Left lung (tissue), 4 donors: ENCODE measurements at regions not wholly inside any gene's neighbourhood (a gene's known extent, or its start where the extent isn't known, plus 50 kb on each side); places are given as distances from the start of the nearest gene placed in this dataset.

ENCODE experiments used
- ATAC-seq: fragments of 200-7000 bp; cut with Tn5 transposase; one replicate; pipeline ENCODE4 v1.9.1; 2020; ENCODE audit warnings: moderate library complexity
- DNase-seq, 4 donors: peaks; one replicate each; pipeline ENCODE4 v3.0.0-alpha.2; 2013 to 2020
- H3K27ac ChIP-seq, 2 donors: fragments of 200-600 bp; sonication (generic) in 1 of 2; one replicate each; pipeline versions ENCODE4 v1.5.0 to v1.8.0; 2020 to 2021
- H3K27me3 ChIP-seq, 2 donors: fragments of 200-600 bp; sonication (generic) in 1 of 2; one replicate each; pipeline versions ENCODE4 v1.5.0 to v1.8.0; 2020 to 2021
- H3K36me3 ChIP-seq, 2 donors: fragments of 200-600 bp; sonication (generic) in 1 of 2; one replicate each; pipeline versions ENCODE4 v1.5.0 to v1.8.0; 2020 to 2021
- H3K4me1 ChIP-seq, 2 donors: fragments of 200-600 bp; one replicate each; pipeline ENCODE4 v1.8.0; 2021
- H3K4me3 ChIP-seq, 2 donors: fragments of 200-600 bp; sonication (generic) in 1 of 2; one replicate each; pipeline versions ENCODE4 v1.5.0 to v1.8.0; 2020 to 2021; ENCODE audit warnings: mild to moderate bottlenecking in 1 of 2
- H3K9me3 ChIP-seq, 2 donors: fragments of 200-600 bp; sonication (generic) in 1 of 2; one replicate each; pipeline versions ENCODE4 v1.5.0 to v1.8.0; 2020 to 2021
- CTCF ChIP-seq, 2 donors: fragments of 200-600 bp; sonication (generic) in 1 of 2; IDR thresholded peaks; one replicate each; pipeline versions ENCODE4 v1.5.0 to v1.8.0; 2021; ENCODE audit warnings: antibody characterized with exemption in 2 of 2
- intact Hi-C, 2 donors: fragments of 100-400 bp; cut with DNase I; formaldehyde crosslinking; loops; one replicate each; pipeline versions ENCODE4 v1.11.2 to v1.14.2; 2022
- donor health status: DM: no; HTN: yes; CAD: no.
- donor health status: DM: no; HTN: no; CAD: no.

- no peak overlapping the region for H3K27ac ChIP-seq
- H3K27me3 ChIP-seq, result no peaks in the 10 kb centered on the region
- DNase-seq (no peak), ATAC-seq (peak; percentile 74)
- no peak overlapping the region for H3K4me3 ChIP-seq
- H3K36me3 ChIP-seq, result no peaks in the 10 kb centered on the region
- H3K9me3 ChIP-seq, result no peaks in the 10 kb centered on the region
- no peak for TF ChIP-seq CTCF (IDR thresholded peaks at IDR 0.05)
- intact Hi-C loops, result no loop called here
- no peaks in the 10 kb centered on the region for H3K4me1 ChIP-seq
These were observed 86.3 kb downstream of the LHX9 start for GRCh38 chr1:198003468-198003867.

GRCh38 chr1:198007011-198007410, 89.8 kb downstream of the LHX9 start:
- H3K4me3 ChIP-seq, result no peak overlapping the region
- H3K27ac ChIP-seq, result no peak overlapping the region
- TF ChIP-seq CTCF (IDR thresholded peaks at IDR 0.05), result no peak
- H3K9me3 ChIP-seq, result peaks cover 0 to 16% of the 10 kb centered on the region in 2 donors
- ATAC-seq (no peak), DNase-seq (no peak)
- intact Hi-C loops, result no loop called here
- H3K27me3 ChIP-seq, result no peaks in the 10 kb centered on the region
- H3K4me1 ChIP-seq, result no peaks in the 10 kb centered on the region
- H3K36me3 ChIP-seq, result no peaks in the 10 kb centered on the region

- H3K4me3 ChIP-seq, result no peak overlapping the region
- ATAC-seq, result no peak
- no peaks in the 10 kb centered on the region for H3K36me3 ChIP-seq
- H3K4me1 ChIP-seq, result no peaks in the 10 kb centered on the region
- peaks cover 0 to 16% of the 10 kb centered on the region in 2 donors for H3K9me3 ChIP-seq
- H3K27ac ChIP-seq, result no peak overlapping the region
- TF ChIP-seq CTCF (IDR thresholded peaks at IDR 0.05), result no peak
- intact Hi-C loops, result no loop called here
- DNase-seq, result no peak
- H3K27me3 ChIP-seq, result no peaks in the 10 kb centered on the region
These were observed 90.8 kb downstream of the LHX9 start for GRCh38 chr1:198007687-198008607.

- Histone ChIP-seq H3K36me3 (no peaks in the 10 kb centered on the region), H3K4me1 (no peaks in the 10 kb centered on the region), H3K27ac (no peak overlapping the region), H3K4me3 (no peak overlapping the region), H3K27me3 (no peaks in the 10 kb centered on the region), H3K9me3 (peaks cover 0 to 11% of the 10 kb centered on the region in 2 donors)
- intact Hi-C loops, result no loop called here
- ATAC-seq (no peak), DNase-seq (no peak)
- TF ChIP-seq CTCF (IDR thresholded peaks at IDR 0.05), result no peak
These were observed 97.2 kb downstream of the LHX9 start for GRCh38 chr1:198014355-198014754.

- intact Hi-C loops, result no loop called here
- no peaks in the 10 kb centered on the region for H3K27me3 ChIP-seq
These were observed 98.1 kb downstream of the LHX9 start for GRCh38 chr1:198015309-198015708.

More at GRCh38 chr1:198015309-198015708, 98.1 kb downstream of the LHX9 start:
- Histone ChIP-seq H3K9me3 (peaks cover 0 to 3% of the 10 kb centered on the region in 2 donors), H3K4me1 (no peaks in the 10 kb centered on the region), H3K4me3 (no peak overlapping the region), H3K27ac (no peak overlapping the region), H3K36me3 (no peaks in the 10 kb centered on the region)
- DNase-seq (no peak), ATAC-seq (no peak)
- no peak for TF ChIP-seq CTCF (IDR thresholded peaks at IDR 0.05)
